ENCODE measurements at regions not wholly inside any gene's neighbourhood (a gene's known extent, or its start where the extent isn't known, plus 50 kb on each side); places are given as distances from the start of the nearest gene placed in this dataset. TPM values are rescaled to one million over a fixed set of nuclear protein-coding genes. Genes with fewer than 3 reads are reported as not detected.
"Not testable (repeated sequence)": the region's sequence is repeated elsewhere in the genome, so short reads cannot be mapped to it uniquely, and the experiment has no call there.

DNA sequence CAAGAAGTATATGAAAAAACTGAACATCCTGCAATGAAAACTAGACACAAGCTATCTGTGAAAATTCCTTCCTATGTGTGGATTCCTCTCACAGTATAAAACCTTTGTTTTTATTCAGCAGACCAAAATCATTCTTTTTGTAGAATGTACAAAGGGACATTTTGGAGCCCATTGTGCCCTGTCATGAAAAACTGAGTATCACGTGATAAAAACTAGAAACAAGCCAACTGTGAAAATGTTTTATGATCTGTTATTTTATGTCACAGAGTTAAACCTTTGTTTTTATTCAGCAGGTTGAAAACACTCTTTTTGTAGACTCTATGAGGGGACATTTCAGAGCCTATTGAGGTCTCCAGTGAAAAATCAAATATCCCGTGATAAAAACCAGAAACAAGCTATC, 1667.9 kb upstream of the DEFB115 start:
- H3K27ac ChIP-seq (ENCODE audit: low read depth); H3K36me3 Mint-ChIP-seq (ENCODE audit: low read depth); H3K4me1 Mint-ChIP-seq; H3K27ac Mint-ChIP-seq; H2AFZ ChIP-seq; H3K4me1 ChIP-seq (ENCODE audit: insufficient read depth); DNase-seq (ENCODE audit: low spot score); H3K4me3 Mint-ChIP-seq; H3K4me2 ChIP-seq; ATAC-seq; H4K20me1 ChIP-seq (replicated peaks; ENCODE audit: insufficient read depth); H3F3A ChIP-seq (replicated peaks; ENCODE audit: low read depth); H3K4me3 ChIP-seq; H3K9me2 ChIP-seq (ENCODE audit: insufficient read depth); H3K27me3 ChIP-seq (ENCODE audit: insufficient read depth); H3K36me3 ChIP-seq (ENCODE audit: insufficient read depth); H3K27me3 Mint-ChIP-seq (ENCODE audit: insufficient read depth, low read depth, poor library complexity); H3K79me2 ChIP-seq (replicated peaks; ENCODE audit: insufficient read depth): not testable (repeated sequence)
- peaks cover 65% of the 10 kb centered on the region for H3K9me3 Mint-ChIP-seq

DNA sequence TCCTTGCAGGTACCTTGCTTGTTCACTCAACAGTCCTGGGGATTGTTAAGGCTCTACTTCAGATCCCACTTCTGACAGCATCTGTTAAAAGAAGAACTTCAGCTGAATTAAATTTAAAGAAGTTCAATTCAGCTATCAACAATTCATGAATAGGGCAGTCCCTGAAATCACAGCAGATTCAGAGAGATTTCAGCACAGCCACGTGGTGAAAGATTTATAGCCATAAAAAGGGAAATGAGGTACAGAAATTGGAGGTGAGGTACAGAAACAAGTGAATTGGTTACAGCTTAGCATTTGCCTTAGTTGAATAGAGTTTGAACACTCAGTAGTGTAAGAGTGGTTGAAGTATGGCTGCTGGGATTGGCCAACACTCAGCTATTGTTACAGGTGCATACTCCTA, 1653.3 kb upstream of the DEFB115 start:
- H3K9me3 Mint-ChIP-seq, result peaks cover 89% of the 10 kb centered on the region
- ATAC-seq; H3K36me3 ChIP-seq (ENCODE audit: insufficient read depth): not testable (repeated sequence)

DNA sequence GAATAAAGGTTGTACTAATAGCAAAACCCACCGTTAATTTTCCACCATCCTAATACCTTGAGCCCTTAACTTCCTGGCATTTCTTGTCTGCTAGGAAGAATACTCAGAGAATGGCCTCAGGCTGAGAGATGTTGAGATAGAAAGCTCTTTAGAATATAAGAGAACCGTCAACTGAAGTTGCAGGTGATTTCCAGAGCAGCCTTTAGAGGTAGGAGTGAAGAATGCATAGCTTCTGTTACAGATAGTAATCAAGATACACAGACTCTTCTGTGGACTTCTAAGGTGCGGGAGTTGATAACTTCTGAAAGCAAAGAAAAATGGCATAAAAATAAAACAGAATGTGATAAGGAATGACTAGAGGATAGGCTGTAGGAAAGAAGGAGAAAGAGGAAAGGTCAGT, 1651.3 kb upstream of the DEFB115 start:
- not testable (repeated sequence) for H3K4me2 ChIP-seq; H3K27me3 Mint-ChIP-seq (ENCODE audit: insufficient read depth, low read depth, poor library complexity)

More for the DNA sequence above, 1653.3 kb upstream of the DEFB115 start:
- H3K27ac Mint-ChIP-seq; H3K4me1 Mint-ChIP-seq; H3K4me2 ChIP-seq; H3K4me3 Mint-ChIP-seq; H3K79me2 ChIP-seq (replicated peaks; ENCODE audit: insufficient read depth); H3K27ac ChIP-seq (ENCODE audit: low read depth); DNase-seq (ENCODE audit: low spot score); H3K27me3 ChIP-seq (ENCODE audit: insufficient read depth); H2AFZ ChIP-seq; H3K9me2 ChIP-seq (ENCODE audit: insufficient read depth); H3F3A ChIP-seq (replicated peaks; ENCODE audit: low read depth); H4K20me1 ChIP-seq (replicated peaks; ENCODE audit: insufficient read depth); H3K4me1 ChIP-seq (ENCODE audit: insufficient read depth); H3K27me3 Mint-ChIP-seq (ENCODE audit: insufficient read depth, low read depth, poor library complexity); H3K4me3 ChIP-seq: not testable (repeated sequence)
- peaks cover 11% of the 10 kb centered on the region; the same call in 2 of the 3 replicates for H3K36me3 Mint-ChIP-seq (ENCODE audit: low read depth)

DNA sequence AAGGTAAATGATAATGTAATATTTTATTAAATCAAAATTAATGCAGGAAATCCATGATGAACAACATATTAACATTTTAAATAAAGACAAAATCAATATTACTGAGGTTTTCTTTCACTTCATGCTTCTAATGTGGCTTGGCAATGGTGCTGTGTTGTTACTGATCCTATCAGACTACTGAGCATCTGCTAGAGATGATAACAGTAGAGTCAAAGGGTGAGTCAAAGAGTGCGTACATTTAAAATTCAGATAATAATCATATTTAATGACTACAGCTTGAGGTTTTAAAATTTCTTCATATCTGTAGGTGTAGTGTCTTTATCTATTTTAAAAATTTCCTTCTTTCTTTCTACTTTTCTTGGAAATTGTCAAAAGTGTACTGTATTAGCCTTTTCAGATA, 1628.1 kb upstream of the DEFB115 start:
- H3K79me2 ChIP-seq (replicated peaks; ENCODE audit: insufficient read depth); H3F3A ChIP-seq (replicated peaks; ENCODE audit: low read depth); H3K9me2 ChIP-seq (ENCODE audit: insufficient read depth); H3K4me1 Mint-ChIP-seq; DNase-seq (ENCODE audit: low spot score); ATAC-seq; H2AFZ ChIP-seq; H3K27me3 ChIP-seq (ENCODE audit: insufficient read depth); H4K20me1 ChIP-seq (replicated peaks; ENCODE audit: insufficient read depth); H3K36me3 ChIP-seq (ENCODE audit: insufficient read depth); H3K27ac Mint-ChIP-seq; H3K27me3 Mint-ChIP-seq (ENCODE audit: insufficient read depth, low read depth, poor library complexity); H3K4me3 Mint-ChIP-seq; H3K27ac ChIP-seq (ENCODE audit: low read depth); H3K4me3 ChIP-seq; H3K4me1 ChIP-seq (ENCODE audit: insufficient read depth); H3K4me2 ChIP-seq: not testable (repeated sequence)
- Mint-ChIP-seq H3K9me3 (peaks cover 86% of the 10 kb centered on the region), H3K36me3 (ENCODE audit: low read depth) (peaks cover 27% of the 10 kb centered on the region)

More for the DNA sequence above, 1651.3 kb upstream of the DEFB115 start:
- H3K36me3 ChIP-seq (ENCODE audit: insufficient read depth); H2AFZ ChIP-seq; H3K27ac Mint-ChIP-seq; H3F3A ChIP-seq (replicated peaks; ENCODE audit: low read depth); H3K4me1 Mint-ChIP-seq; H3K4me3 ChIP-seq; ATAC-seq; H3K4me1 ChIP-seq (ENCODE audit: insufficient read depth); H4K20me1 ChIP-seq (replicated peaks; ENCODE audit: insufficient read depth); H3K27ac ChIP-seq (ENCODE audit: low read depth); H3K9me2 ChIP-seq (ENCODE audit: insufficient read depth); H3K4me3 Mint-ChIP-seq; H3K79me2 ChIP-seq (replicated peaks; ENCODE audit: insufficient read depth); H3K36me3 Mint-ChIP-seq (ENCODE audit: low read depth); H3K27me3 ChIP-seq (ENCODE audit: insufficient read depth); DNase-seq (ENCODE audit: low spot score): not testable (repeated sequence)
- H3K9me3 Mint-ChIP-seq, result peaks cover 83% of the 10 kb centered on the region

Small RNA genes lying in the stretch of these regions (small RNA-seq; reads per million reads assigned to genes)
- gene RF00002 (ENCODE audit: low replicate concordance), result 0.22 reads per million
- gene RF00019 (ENCODE audit: low replicate concordance), result not detected
